T-helper 17 cell (primary cell): ENCODE measurements at regions not wholly inside any gene's neighbourhood (a gene's known extent, or its start where the extent isn't known, plus 50 kb on each side); places are given as distances from the start of the nearest gene placed in this dataset.

Experiments used
- ATAC-seq: fragments of 150-1000 bp; cut with Tn5 transposase; 2 replicates; pipeline ENCODE4 v1.10.0; 2021; ENCODE audit warnings: mild to moderate bottlenecking, moderate library complexity
- DNase-seq, 3 donors: peaks; one replicate each; pipeline versions ENCODE4 v3.0.0 to v3.0.0-alpha.2; 2020 to 2021
- H3K9me3 ChIP-seq: one replicate; pipeline ENCODE4 v1.7.0; 2013; ENCODE audit warnings: low read length, mild to moderate bottlenecking; ENCODE audit not compliant: control insufficient read depth, poor library complexity, severe bottlenecking
- H3K27ac Mint-ChIP-seq: one replicate; pipeline ENCODE4 v1.8.0; 2022; ENCODE audit warnings: mild to moderate bottlenecking, moderate library complexity, mixed read lengths
- H3K27me3 Mint-ChIP-seq: one replicate; pipeline ENCODE4 v1.8.0; 2022; ENCODE audit warnings: mixed read lengths
- H3K36me3 Mint-ChIP-seq: one replicate; pipeline ENCODE4 v1.8.0; 2022; ENCODE audit warnings: low read depth, mixed read lengths
- H3K4me1 Mint-ChIP-seq: one replicate; pipeline ENCODE4 v1.8.0; 2022; ENCODE audit warnings: mild to moderate bottlenecking, mixed read lengths
- H3K4me3 Mint-ChIP-seq: one replicate; pipeline ENCODE4 v1.8.0; 2022; ENCODE audit warnings: mild to moderate bottlenecking, moderate library complexity, mixed read lengths

- H3K9me3 ChIP-seq, result no peaks in the 10 kb centered on the region
- Mint-ChIP-seq H3K4me3 (no peak overlapping the region), H3K27ac (no peak overlapping the region), H3K36me3 (peaks cover 2% of the 10 kb centered on the region), H3K27me3 (peaks cover 51% of the 10 kb centered on the region), H3K4me1 (no peaks in the 10 kb centered on the region)
- DNase-seq, result no peak
- no peak for ATAC-seq
These were observed 152.8 kb downstream of the INHBB start for GRCh38 chr2:120498576-120499394.

GRCh38 chr2:120499784-120500495 lies 154.0 kb downstream of the INHBB start:
- no peaks in the 10 kb centered on the region for H3K9me3 ChIP-seq
- peaks cover 2% of the 10 kb centered on the region for H3K36me3 Mint-ChIP-seq
- ATAC-seq, result no peak

GRCh38 chr2:120501591-120501990 lies 155.7 kb downstream of the INHBB start:
- no peaks in the 10 kb centered on the region for H3K9me3 ChIP-seq
- Mint-ChIP-seq H3K27me3 (peaks cover 52% of the 10 kb centered on the region), H3K36me3 (peaks cover 2% of the 10 kb centered on the region), H3K27ac (no peak overlapping the region), H3K4me3 (no peak overlapping the region), H3K4me1 (no peaks in the 10 kb centered on the region)
- DNase-seq, result no peak
- ATAC-seq, result no peak

More at GRCh38 chr2:120499784-120500495, 154.0 kb downstream of the INHBB start:
- Mint-ChIP-seq H3K27ac (no peak overlapping the region), H3K4me1 (no peaks in the 10 kb centered on the region), H3K27me3 (peaks cover 51% of the 10 kb centered on the region), H3K4me3 (no peak overlapping the region)
- no peak for DNase-seq

- DNase-seq (no peak), ATAC-seq (no peak)
- peaks cover 2% of the 10 kb centered on the region for H3K36me3 Mint-ChIP-seq
- no peaks in the 10 kb centered on the region for H3K9me3 ChIP-seq
- H3K27ac Mint-ChIP-seq, result no peak overlapping the region
- H3K27me3 Mint-ChIP-seq, result peaks cover 52% of the 10 kb centered on the region
- no peaks in the 10 kb centered on the region for H3K4me1 Mint-ChIP-seq
- no peak overlapping the region for H3K4me3 Mint-ChIP-seq
These were observed 156.4 kb downstream of the INHBB start for GRCh38 chr2:120502357-120502756.

- H3K4me3 Mint-ChIP-seq, result no peak overlapping the region
These were observed 156.8 kb downstream of the INHBB start for GRCh38 chr2:120502761-120503160.

GRCh38 chr2:120503206-120503792 lies 157.4 kb downstream of the INHBB start:
- DNase-seq (no peak), ATAC-seq (no peak)
- no peak overlapping the region for H3K4me3 Mint-ChIP-seq
- H3K4me1 Mint-ChIP-seq, result no peaks in the 10 kb centered on the region
- H3K27me3 Mint-ChIP-seq, result peaks cover 54% of the 10 kb centered on the region
- H3K27ac Mint-ChIP-seq, result peak overlapping the region; percentile 56
- peaks cover 2% of the 10 kb centered on the region for H3K36me3 Mint-ChIP-seq
- H3K9me3 ChIP-seq, result no peaks in the 10 kb centered on the region

More at GRCh38 chr2:120502761-120503160, 156.8 kb downstream of the INHBB start:
- Mint-ChIP-seq H3K27ac (no peak overlapping the region), H3K4me1 (no peaks in the 10 kb centered on the region), H3K36me3 (peaks cover 2% of the 10 kb centered on the region), H3K27me3 (peaks cover 54% of the 10 kb centered on the region)
- no peak for ATAC-seq
- no peak for DNase-seq
- H3K9me3 ChIP-seq, result no peaks in the 10 kb centered on the region

- Mint-ChIP-seq H3K36me3 (peaks cover 2% of the 10 kb centered on the region), H3K27me3 (peaks cover 54% of the 10 kb centered on the region), H3K27ac (no peak overlapping the region), H3K4me1 (no peaks in the 10 kb centered on the region), H3K4me3 (no peak overlapping the region)
- DNase-seq (no peak), ATAC-seq (no peak)
- H3K9me3 ChIP-seq, result no peaks in the 10 kb centered on the region
These were observed 158.0 kb downstream of the INHBB start for GRCh38 chr2:120503793-120504571.

- Mint-ChIP-seq H3K27ac (no peak overlapping the region), H3K27me3 (peaks cover 48% of the 10 kb centered on the region), H3K4me1 (peaks cover 2% of the 10 kb centered on the region), H3K4me3 (no peak overlapping the region), H3K36me3 (peaks cover 2% of the 10 kb centered on the region)
- ATAC-seq (no peak), DNase-seq (no peak)
- no peaks in the 10 kb centered on the region for H3K9me3 ChIP-seq
These were observed 159.2 kb downstream of the INHBB start for GRCh38 chr2:120504936-120505705.

GRCh38 chr2:120508567-120509041 lies 162.7 kb downstream of the INHBB start:
- H3K4me1 Mint-ChIP-seq, result peaks cover 4% of the 10 kb centered on the region
- ATAC-seq (no peak), DNase-seq (no peak)
- H3K27me3 Mint-ChIP-seq, result peaks cover 29% of the 10 kb centered on the region
- no peaks in the 10 kb centered on the region for H3K9me3 ChIP-seq
- H3K4me3 Mint-ChIP-seq, result no peak overlapping the region
- H3K36me3 Mint-ChIP-seq, result no peaks in the 10 kb centered on the region
- no peak overlapping the region for H3K27ac Mint-ChIP-seq

- Mint-ChIP-seq H3K27me3 (peaks cover 29% of the 10 kb centered on the region), H3K4me3 (no peak overlapping the region), H3K4me1 (peaks cover 4% of the 10 kb centered on the region), H3K36me3 (no peaks in the 10 kb centered on the region), H3K27ac (no peak overlapping the region)
- DNase-seq (no peak), ATAC-seq (no peak)
- no peaks in the 10 kb centered on the region for H3K9me3 ChIP-seq
These were observed 163.4 kb downstream of the INHBB start for GRCh38 chr2:120509213-120509815.

GRCh38 chr2:120509991-120510735 lies 164.2 kb downstream of the INHBB start:
- no peak for ATAC-seq
- Mint-ChIP-seq H3K4me1 (peaks cover 4% of the 10 kb centered on the region), H3K36me3 (no peaks in the 10 kb centered on the region), H3K27ac (no peak overlapping the region), H3K4me3 (no peak overlapping the region), H3K27me3 (peaks cover 28% of the 10 kb centered on the region)
- DNase-seq, result no peak
- H3K9me3 ChIP-seq, result no peaks in the 10 kb centered on the region
